ENCODE measurements at regions not wholly inside any gene's neighbourhood (a gene's known extent, or its start where the extent isn't known, plus 50 kb on each side); places are given as distances from the start of the nearest gene placed in this dataset.

DNA sequence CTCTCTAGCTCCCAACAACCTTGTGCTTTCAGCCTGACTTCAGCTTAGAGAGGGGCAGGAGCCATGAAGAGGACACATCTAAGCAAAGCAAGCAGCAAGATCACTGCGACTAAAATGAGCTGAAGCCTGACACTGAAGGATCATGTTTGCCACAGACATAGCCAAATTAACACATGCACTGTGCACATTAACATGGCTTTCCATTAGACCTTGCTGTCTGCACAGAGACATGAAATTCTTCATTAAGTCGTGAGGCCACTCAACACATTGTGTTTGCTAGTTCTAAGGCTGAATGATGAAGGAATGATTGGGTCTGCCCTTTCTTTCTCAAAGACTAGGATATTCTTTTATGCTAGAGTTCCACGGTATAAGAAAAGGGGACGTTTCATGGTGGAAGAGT is 558.3 kb upstream of the PSMD7 start:
- peaks cover 2% of the 10 kb centered on the region for H3K27me3 ChIP-seq (ENCODE audit: insufficient read depth, low read depth, severe bottlenecking)
- TF ChIP-seq, protein P1, sequence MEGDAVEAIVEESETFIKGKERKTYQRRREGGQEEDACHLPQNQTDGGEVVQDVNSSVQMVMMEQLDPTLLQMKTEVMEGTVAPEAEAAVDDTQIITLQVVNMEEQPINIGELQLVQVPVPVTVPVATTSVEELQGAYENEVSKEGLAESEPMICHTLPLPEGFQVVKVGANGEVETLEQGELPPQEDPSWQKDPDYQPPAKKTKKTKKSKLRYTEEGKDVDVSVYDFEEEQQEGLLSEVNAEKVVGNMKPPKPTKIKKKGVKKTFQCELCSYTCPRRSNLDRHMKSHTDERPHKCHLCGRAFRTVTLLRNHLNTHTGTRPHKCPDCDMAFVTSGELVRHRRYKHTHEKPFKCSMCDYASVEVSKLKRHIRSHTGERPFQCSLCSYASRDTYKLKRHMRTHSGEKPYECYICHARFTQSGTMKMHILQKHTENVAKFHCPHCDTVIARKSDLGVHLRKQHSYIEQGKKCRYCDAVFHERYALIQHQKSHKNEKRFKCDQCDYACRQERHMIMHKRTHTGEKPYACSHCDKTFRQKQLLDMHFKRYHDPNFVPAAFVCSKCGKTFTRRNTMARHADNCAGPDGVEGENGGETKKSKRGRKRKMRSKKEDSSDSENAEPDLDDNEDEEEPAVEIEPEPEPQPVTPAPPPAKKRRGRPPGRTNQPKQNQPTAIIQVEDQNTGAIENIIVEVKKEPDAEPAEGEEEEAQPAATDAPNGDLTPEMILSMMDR (IDR thresholded peaks at IDR 0.05; ENCODE audit: low read depth, low read length): no peak
- no peaks in the 10 kb centered on the region for H3K9me3 ChIP-seq (ENCODE audit: severe bottlenecking)
- no peak overlapping the region for H3K4me3 ChIP-seq (ENCODE audit: low read depth, low read length)
- no peaks in the 10 kb centered on the region for H3K36me3 ChIP-seq
- no peak overlapping the region for H3K27ac ChIP-seq
- no peak for DNase-seq

DNA sequence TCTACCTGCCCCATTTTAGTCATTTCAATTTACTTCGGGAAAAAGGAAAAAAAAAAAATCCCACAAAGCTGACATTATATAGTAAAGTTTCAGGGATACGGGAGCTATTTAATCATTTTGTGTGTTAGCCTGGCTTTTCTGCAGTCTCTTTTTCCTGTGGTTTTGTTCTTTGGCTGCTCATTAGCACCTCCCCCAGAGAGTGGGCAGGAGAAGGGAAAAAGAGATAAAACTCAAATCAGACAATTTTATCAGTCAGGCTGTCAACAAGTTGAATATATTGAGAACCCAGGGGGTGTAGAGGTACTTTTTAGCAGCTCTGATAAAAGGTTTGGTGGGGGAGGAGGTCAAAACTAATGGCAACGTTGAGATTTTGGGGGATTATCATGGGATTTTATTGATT is 559.0 kb upstream of the PSMD7 start:
- Histone ChIP-seq H3K27me3 (ENCODE audit: insufficient read depth, low read depth, severe bottlenecking) (peaks cover 2% of the 10 kb centered on the region), H3K36me3 (no peaks in the 10 kb centered on the region), H3K4me3 (ENCODE audit: low read depth, low read length) (no peak overlapping the region), H3K27ac (no peak overlapping the region), H3K9me3 (ENCODE audit: severe bottlenecking) (peaks cover 3% of the 10 kb centered on the region)
- TF ChIP-seq, protein P1 (IDR thresholded peaks at IDR 0.05; ENCODE audit: low read depth, low read length): no peak
- DNase-seq: no peak

DNA sequence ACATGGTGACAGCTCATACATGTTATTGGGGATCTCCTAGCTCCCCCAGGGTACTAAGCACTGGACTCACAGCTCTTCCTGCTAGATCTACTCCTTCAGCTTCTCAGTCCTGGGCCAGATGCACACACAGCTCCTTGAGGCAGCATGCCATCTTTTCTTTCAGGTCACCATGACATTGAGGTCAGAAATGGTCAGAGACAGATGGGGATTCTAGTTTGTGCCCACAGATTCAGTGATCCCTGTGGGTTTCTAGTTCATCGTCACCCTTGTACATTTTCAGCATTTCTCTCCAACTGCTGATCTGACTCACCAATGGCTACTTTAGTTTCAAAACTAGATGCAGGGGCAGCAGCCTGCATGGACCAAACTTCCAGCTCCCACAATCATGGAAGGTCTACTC is 560.7 kb upstream of the PSMD7 start:
- Histone ChIP-seq H3K36me3 (no peaks in the 10 kb centered on the region), H3K27me3 (ENCODE audit: insufficient read depth, low read depth, severe bottlenecking) (peaks cover 2% of the 10 kb centered on the region), H3K9me3 (ENCODE audit: severe bottlenecking) (peaks cover 3% of the 10 kb centered on the region), H3K4me3 (ENCODE audit: low read depth, low read length) (no peak overlapping the region), H3K27ac (no peak overlapping the region)
- TF ChIP-seq, protein P1 (IDR thresholded peaks at IDR 0.05; ENCODE audit: low read depth, low read length): no peak
- DNase-seq: no peak

DNA sequence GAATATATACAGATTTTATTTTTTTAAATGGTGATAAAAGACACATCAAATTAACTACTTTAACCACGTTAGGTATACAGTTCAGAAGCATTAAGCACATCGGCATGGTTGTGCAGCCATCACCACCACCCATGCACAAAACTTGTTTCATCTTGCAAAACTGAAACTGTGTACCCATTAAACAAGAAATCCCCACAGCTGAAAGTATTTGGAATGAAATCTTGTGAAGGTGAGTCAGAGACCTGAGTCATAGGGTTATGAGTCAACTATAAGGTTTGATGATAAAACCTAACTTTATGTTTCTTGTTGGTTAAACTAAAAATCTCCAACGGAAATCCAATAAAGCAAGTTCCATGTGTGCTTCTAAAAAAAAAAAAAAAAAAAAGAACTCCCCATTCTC is 561.6 kb upstream of the PSMD7 start:
- no peak overlapping the region for H3K4me3 ChIP-seq (ENCODE audit: low read depth, low read length)
- peaks cover 2% of the 10 kb centered on the region for H3K27me3 ChIP-seq (ENCODE audit: insufficient read depth, low read depth, severe bottlenecking)
- TF ChIP-seq, protein P1 (IDR thresholded peaks at IDR 0.05; ENCODE audit: low read depth, low read length): no peak
- H3K9me3 ChIP-seq (ENCODE audit: severe bottlenecking): peaks cover 3% of the 10 kb centered on the region
- no peak for DNase-seq
- H3K27ac ChIP-seq: no peak overlapping the region
- no peaks in the 10 kb centered on the region for H3K36me3 ChIP-seq

DNA sequence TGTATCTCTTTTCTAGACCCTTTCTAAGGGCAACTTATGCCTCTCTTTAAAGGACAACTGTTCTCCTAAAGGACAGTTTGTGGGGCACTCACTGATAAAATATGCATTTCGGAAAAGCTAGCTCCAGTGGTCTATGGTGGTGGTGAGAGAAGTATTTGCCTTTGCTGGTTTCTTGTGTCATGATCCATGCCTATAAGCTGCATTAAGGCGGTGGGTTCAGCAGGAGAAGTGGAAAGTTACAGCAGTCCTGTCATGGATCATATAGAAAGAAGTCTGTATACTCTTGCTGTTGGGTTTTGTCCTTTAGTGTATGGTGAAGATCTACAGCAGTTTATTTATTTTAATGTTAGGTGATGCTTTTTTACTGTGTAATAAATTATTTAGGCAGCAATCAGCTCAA is 563.9 kb upstream of the PSMD7 start:
- peaks cover under 1% of the 10 kb centered on the region for H3K27me3 ChIP-seq (ENCODE audit: insufficient read depth, low read depth, severe bottlenecking)
- no peak overlapping the region for H3K27ac ChIP-seq
- no peaks in the 10 kb centered on the region for H3K36me3 ChIP-seq
- peaks cover 3% of the 10 kb centered on the region for H3K9me3 ChIP-seq (ENCODE audit: severe bottlenecking)
- H3K4me3 ChIP-seq (ENCODE audit: low read depth, low read length): no peak overlapping the region
- no peak for DNase-seq
- TF ChIP-seq, protein P1 (IDR thresholded peaks at IDR 0.05; ENCODE audit: low read depth, low read length): no peak

DNA sequence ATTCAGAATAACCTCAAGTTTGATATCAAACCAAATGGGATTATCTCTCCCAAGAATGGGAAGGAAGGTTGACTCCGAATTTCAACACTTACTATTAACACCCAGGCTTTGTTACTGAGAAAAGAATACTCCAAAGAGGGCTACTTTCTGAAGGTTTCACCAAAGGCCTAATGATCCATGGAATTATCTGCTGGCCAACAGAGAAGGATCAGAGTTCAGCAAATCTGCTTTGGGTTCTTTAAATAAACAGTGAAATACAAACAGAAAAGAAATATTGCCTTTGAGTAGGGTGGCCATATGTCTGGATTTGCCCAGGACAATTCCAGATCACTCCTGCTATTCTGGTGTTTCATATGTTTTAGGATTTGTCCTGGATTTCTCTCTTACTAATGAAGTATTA is 564.5 kb upstream of the PSMD7 start:
- no peak for DNase-seq
- TF ChIP-seq, protein P1 (IDR thresholded peaks at IDR 0.05; ENCODE audit: low read depth, low read length): no peak
- peaks cover 3% of the 10 kb centered on the region for H3K9me3 ChIP-seq (ENCODE audit: severe bottlenecking)
- H3K36me3 ChIP-seq: no peaks in the 10 kb centered on the region
- H3K4me3 ChIP-seq (ENCODE audit: low read depth, low read length): no peak overlapping the region
- H3K27ac ChIP-seq: no peak overlapping the region
- H3K27me3 ChIP-seq (ENCODE audit: insufficient read depth, low read depth, severe bottlenecking): no peaks in the 10 kb centered on the region
